Left ventricle myocardium superior (tissue), 1 donor: ENCODE measurements at regions not wholly inside any gene's neighbourhood (a gene's known extent, or its start where the extent isn't known, plus 50 kb on each side); places are given as distances from the start of the nearest gene placed in this dataset.

ENCODE experiments used
- ATAC-seq: fragments of 200-7000 bp; cut with Tn5 transposase; one replicate; pipeline ENCODE4 v1.9.1; 2020; ENCODE audit warnings: mild to moderate bottlenecking, moderate library complexity
- DNase-seq: peaks from one replicate; pipeline ENCODE4 v3.0.0-alpha.2; 2020
- intact Hi-C: fragments of 100-400 bp; cut with micrococcal nuclease; formaldehyde crosslinking; loops from one replicate; pipeline ENCODE4 v1.11.0; 2022
- donor health status: DM: no; HTN: yes; CAD: no; lungs with severe emphysema.

- intact Hi-C loops, result no loop called here
- no peak for DNase-seq
- ATAC-seq, result no peak
Measured at GRCh38 chr1:212188599-212189351, 96.4 kb upstream of the PPP2R5A start.

- ATAC-seq, result peak; percentile 46
- no peak for DNase-seq
- intact Hi-C loops, result no loop called here
Measured at GRCh38 chr1:212189352-212189738, 95.9 kb upstream of the PPP2R5A start.

GRCh38 chr1:212190169-212190568 lies 95.0 kb upstream of the PPP2R5A start:
- no peak for ATAC-seq

GRCh38 chr1:212192261-212192998 lies 92.8 kb upstream of the PPP2R5A start:
- DNase-seq (no peak), ATAC-seq (no peak)
- intact Hi-C loops, result no loop called here

More at GRCh38 chr1:212190169-212190568, 95.0 kb upstream of the PPP2R5A start:
- intact Hi-C loops, result no loop called here
- no peak for DNase-seq

GRCh38 chr1:212196355-212196754 lies 88.9 kb upstream of the PPP2R5A start:
- intact Hi-C loops, result no loop called here
- ATAC-seq (no peak), DNase-seq (no peak)

- ATAC-seq, result no peak
- intact Hi-C loops, result no loop called here
- DNase-seq, result no peak
Measured at GRCh38 chr1:212201461-212201860, 83.7 kb upstream of the PPP2R5A start.

GRCh38 chr1:212203630-212204029 lies 81.6 kb upstream of the PPP2R5A start:
- ATAC-seq (no peak), DNase-seq (no peak)
- intact Hi-C loops, result no loop called here

GRCh38 chr1:212205006-212205405 lies 80.2 kb upstream of the PPP2R5A start:
- intact Hi-C loops, result no loop called here
- DNase-seq (no peak), ATAC-seq (no peak)

GRCh38 chr1:212205843-212206242 lies 79.4 kb upstream of the PPP2R5A start:
- DNase-seq (no peak), ATAC-seq (no peak)
- intact Hi-C loops, result no loop called here

- intact Hi-C loops, result no loop called here
- no peak for ATAC-seq
Measured at GRCh38 chr1:212207118-212207517, 78.1 kb upstream of the PPP2R5A start.

GRCh38 chr1:212207822-212208520 lies 77.2 kb upstream of the PPP2R5A start:
- no peak for DNase-seq
- ATAC-seq, result peak; percentile 92
- intact Hi-C loops, result no loop called here

More at GRCh38 chr1:212207118-212207517, 78.1 kb upstream of the PPP2R5A start:
- no peak for DNase-seq

GRCh38 chr1:212208978-212209644 lies 76.1 kb upstream of the PPP2R5A start:
- ATAC-seq (peak; percentile 9), DNase-seq (no peak)
- intact Hi-C loops, result no loop called here

GRCh38 chr1:212211371-212211770 lies 73.8 kb upstream of the PPP2R5A start:
- DNase-seq, result no peak
- intact Hi-C loops, result no loop called here
- ATAC-seq, result no peak

GRCh38 chr1:212212343-212212742 lies 72.9 kb upstream of the PPP2R5A start:
- DNase-seq (no peak), ATAC-seq (no peak)
- intact Hi-C loops, result no loop called here

- ATAC-seq, result no peak
- intact Hi-C loops, result no loop called here
- DNase-seq, result no peak
Measured at GRCh38 chr1:212212906-212213305, 72.3 kb upstream of the PPP2R5A start.

GRCh38 chr1:212213784-212214183 lies 71.4 kb upstream of the PPP2R5A start:
- no peak for DNase-seq
- no peak for ATAC-seq
- intact Hi-C loops, result no loop called here

- intact Hi-C loops, result no loop called here
- ATAC-seq (no peak), DNase-seq (no peak)
Measured at GRCh38 chr1:212214325-212214724, 70.9 kb upstream of the PPP2R5A start.

GRCh38 chr1:212215910-212216309 lies 69.3 kb upstream of the PPP2R5A start:
- DNase-seq, result no peak
- no peak for ATAC-seq
- intact Hi-C loops, result no loop called here

- ATAC-seq (no peak), DNase-seq (no peak)
- intact Hi-C loops, result no loop called here
Measured at GRCh38 chr1:212217633-212218032, 67.6 kb upstream of the PPP2R5A start.

- ATAC-seq (no peak), DNase-seq (no peak)
- intact Hi-C loops, result no loop called here
Measured at GRCh38 chr1:212218065-212218464, 67.1 kb upstream of the PPP2R5A start.
